K562 (cell line): ENCODE measurements at regions not wholly inside any gene's neighbourhood (a gene's known extent, or its start where the extent isn't known, plus 50 kb on each side); places are given as distances from the start of the nearest gene placed in this dataset.

Source experiments
- RNF2 ChIP-seq: sonication (generic); IDR thresholded peaks from 2 replicates; pipeline ENCODE4 v1.6.1; 2016
- TF ChIP-seq, protein P1 (sequence below): sonication (generic); formaldehyde crosslinking; IDR thresholded peaks from 2 replicates; pipeline ENCODE4 v1.8.0; 2022; ENCODE audit warnings: mild to moderate bottlenecking, missing genetic modification reagents, borderline replicate concordance

DNA sequence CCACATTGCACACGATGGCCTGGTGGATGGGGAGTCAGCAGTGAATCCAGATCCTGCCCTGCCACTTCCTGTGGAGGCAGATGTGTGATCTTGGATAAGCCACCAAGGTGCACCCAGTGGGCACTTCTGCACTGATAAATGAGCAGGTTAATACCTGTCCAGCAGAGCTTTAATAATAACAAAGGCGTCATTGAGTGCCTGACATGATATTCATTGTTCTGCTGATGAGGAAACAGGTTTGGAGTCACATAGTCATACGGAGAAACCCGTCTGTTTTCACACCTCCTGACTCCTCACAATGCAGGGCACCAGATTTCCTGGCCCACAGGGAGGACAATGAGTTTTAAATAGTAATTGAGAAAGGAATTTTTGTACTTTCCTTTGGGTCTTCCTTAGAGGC is 324.6 kb upstream of the CDH5 start:
- TF ChIP-seq RNF2, result no peak
- TF ChIP-seq, protein P1, sequence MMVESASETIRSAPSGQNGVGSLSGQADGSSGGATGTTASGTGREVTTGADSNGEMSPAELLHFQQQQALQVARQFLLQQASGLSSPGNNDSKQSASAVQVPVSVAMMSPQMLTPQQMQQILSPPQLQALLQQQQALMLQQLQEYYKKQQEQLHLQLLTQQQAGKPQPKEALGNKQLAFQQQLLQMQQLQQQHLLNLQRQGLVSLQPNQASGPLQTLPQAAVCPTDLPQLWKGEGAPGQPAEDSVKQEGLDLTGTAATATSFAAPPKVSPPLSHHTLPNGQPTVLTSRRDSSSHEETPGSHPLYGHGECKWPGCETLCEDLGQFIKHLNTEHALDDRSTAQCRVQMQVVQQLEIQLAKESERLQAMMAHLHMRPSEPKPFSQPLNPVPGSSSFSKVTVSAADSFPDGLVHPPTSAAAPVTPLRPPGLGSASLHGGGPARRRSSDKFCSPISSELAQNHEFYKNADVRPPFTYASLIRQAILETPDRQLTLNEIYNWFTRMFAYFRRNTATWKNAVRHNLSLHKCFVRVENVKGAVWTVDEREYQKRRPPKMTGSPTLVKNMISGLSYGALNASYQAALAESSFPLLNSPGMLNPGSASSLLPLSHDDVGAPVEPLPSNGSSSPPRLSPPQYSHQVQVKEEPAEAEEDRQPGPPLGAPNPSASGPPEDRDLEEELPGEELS (CRISPR knock-in tag), result no peak
